OCI-LY7 (cell line): ENCODE measurements at regions not wholly inside any gene's neighbourhood (a gene's known extent, or its start where the extent isn't known, plus 50 kb on each side); places are given as distances from the start of the nearest gene placed in this dataset.

Experiments used
- CTCF ChIP-seq: fragments of 200-600 bp; sonication (generic); conservative IDR thresholded peaks from 2 replicates; pipeline ENCODE4 v1.5.1; 2014; ENCODE audit warnings: mild to moderate bottlenecking, antibody characterized with exemption, low read length, moderate library complexity, mixed read lengths
- EZH2phosphoT487 ChIP-seq: fragments of 200-600 bp; sonication (generic); IDR thresholded peaks from 2 replicates; pipeline ENCODE4 v1.6.1; 2018; ENCODE audit warnings: low read depth, borderline replicate concordance, mild to moderate bottlenecking, mixed run types, antibody characterized with exemption, low read length, moderate library complexity, mixed read lengths

GRCh38 chr20:12847872-12848271 is 160.9 kb upstream of the SPTLC3 start:
- TF ChIP-seq CTCF: no peak
- TF ChIP-seq EZH2phosphoT487: no peak
